HuH-7 (cell line): ENCODE measurements at regions not wholly inside any gene's neighbourhood (a gene's known extent, or its start where the extent isn't known, plus 50 kb on each side); places are given as distances from the start of the nearest gene placed in this dataset.

Experiments used
- DNase-seq: peaks from one replicate; pipeline ENCODE4 v3.0.0; 2011; ENCODE audit warnings: low spot score

DNA sequence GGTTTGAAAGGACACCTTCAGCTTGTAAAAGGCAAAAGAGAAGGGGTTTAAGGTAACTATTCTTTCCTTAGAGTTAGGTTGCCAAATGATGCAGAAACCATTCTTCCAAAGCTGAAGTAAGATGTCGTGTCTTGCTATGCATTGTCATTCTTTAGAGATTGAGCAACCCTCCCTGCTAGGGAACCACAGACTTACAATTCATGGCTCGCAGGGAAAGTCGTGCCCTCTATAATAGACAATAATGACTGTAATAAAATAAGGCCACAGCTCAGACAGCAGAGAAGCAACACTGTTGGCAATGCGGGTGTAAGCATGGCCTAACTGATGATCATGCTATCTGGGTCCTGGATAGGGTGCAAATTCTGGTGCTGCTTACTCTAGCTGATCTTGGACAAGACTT, 129.6 kb upstream of the CDH13 start:
- no peak for DNase-seq

DNA sequence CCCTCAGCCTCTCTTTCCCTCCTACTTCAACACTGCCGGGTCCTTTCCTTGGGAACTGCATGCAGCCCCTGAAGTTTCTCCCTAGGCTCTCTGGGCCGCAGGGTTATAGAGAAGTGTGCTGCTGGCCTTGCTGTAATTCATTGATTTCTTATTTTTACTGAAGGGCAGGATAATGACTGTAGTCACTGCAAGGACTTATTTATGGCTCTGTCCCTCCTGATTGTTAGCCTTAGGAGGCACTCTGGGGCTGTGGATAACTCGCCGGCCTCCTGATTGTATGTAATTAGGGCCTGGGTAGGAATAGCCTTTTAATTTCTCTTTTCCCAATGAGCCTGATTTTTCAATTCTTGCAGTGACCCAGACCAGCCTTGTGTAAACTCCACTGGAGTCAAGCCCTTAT, 138.3 kb upstream of the CDH13 start:
- no peak for DNase-seq

DNA sequence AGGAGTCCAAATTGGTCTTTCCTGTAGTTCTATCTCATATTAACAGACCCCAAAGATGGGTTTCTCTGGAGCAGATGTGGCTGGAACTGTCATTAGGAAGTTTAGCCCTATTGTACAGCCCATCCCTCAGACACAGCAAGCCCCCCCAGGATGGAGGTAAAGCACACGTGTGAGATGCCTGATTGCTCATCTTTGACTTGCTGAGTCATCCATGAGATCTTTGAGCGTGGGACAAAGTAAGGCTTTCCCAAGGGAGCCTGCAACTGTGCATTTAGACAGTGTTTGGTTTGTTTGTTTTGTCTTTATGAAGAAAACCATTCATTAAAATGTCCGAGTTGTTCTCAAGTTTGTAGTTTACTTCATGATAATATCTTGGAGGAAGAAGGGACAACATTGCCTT, 145.3 kb upstream of the CDH13 start:
- DNase-seq = no peak

GRCh38 chr16:82476786-82477185, 150.0 kb upstream of the CDH13 start:
- no peak for DNase-seq

- peak; percentile 12 for DNase-seq
Observed at GRCh38 chr16:82470620-82471152, 156.1 kb upstream of the CDH13 start.

DNA sequence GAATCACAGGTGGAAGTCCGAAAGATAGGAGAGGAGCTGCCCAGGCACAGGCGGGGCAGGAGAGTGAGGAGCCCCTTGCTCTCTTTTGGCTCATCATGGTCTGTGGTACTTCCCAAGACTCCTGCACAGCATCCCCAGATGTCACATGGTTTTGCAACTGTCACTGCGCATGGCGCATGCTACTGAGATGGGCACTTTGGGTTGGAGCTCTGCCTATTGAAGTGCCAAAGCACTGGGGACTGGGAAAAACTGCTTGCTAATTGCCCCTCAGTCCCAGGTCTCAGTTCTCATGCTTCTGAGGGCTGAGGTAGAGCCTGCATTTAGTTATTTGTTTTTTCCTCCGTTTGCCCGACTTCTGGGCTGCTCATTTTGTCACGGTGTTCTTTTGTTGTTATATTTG, 156.8 kb upstream of the CDH13 start:
- DNase-seq = no peak

- DNase-seq = no peak
Observed at GRCh38 chr16:82464187-82464586, 162.6 kb upstream of the CDH13 start.

- no peak for DNase-seq
Observed at GRCh38 chr16:82460766-82461165, 166.0 kb upstream of the CDH13 start.

GRCh38 chr16:82459580-82460256, 167.1 kb upstream of the CDH13 start:
- no peak for DNase-seq

- peak; percentile 70 for DNase-seq
Observed at GRCh38 chr16:82456683-82457082, 170.1 kb upstream of the CDH13 start.

DNA sequence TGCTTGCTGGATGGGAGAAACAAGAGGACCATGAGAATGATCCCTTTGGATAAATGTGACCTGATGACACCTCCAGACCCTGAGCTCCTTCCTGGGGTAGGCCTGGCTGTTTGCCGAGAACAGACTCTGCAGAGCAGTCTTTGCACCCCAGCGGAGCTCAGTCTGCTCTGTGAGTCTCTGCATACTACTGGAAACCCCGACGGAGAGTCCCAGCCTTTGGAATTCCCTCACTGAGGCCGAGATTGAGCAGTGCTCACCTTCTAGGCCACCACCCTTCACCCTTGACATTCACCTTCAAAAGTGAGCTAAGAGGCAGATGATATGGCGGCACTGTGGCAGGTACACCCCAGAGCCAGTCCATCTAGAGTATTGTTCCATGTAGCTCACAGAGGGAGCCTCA, 172.2 kb upstream of the CDH13 start:
- no peak for DNase-seq

DNA sequence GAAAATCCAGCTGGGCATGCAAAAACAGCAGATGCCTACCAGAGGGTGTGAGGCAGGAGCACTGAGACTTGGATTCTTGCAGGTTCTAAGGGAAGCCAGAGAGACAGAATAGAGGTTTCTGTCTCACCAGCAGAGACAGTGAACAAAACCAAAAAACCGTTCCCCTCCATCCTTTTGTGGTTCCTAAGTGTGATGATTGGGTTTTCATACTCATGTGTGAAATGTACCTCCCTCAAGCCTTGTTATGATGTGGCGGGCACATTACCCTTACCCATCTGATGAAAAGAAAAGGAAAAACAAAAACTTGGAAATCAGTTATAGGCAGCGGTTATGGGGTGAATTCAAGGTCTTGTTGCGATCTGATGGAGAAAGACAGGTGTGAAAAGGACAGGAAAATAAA, 172.6 kb upstream of the CDH13 start:
- no peak for DNase-seq

GRCh38 chr16:82452004-82452756, 174.6 kb upstream of the CDH13 start:
- DNase-seq = no peak

DNA sequence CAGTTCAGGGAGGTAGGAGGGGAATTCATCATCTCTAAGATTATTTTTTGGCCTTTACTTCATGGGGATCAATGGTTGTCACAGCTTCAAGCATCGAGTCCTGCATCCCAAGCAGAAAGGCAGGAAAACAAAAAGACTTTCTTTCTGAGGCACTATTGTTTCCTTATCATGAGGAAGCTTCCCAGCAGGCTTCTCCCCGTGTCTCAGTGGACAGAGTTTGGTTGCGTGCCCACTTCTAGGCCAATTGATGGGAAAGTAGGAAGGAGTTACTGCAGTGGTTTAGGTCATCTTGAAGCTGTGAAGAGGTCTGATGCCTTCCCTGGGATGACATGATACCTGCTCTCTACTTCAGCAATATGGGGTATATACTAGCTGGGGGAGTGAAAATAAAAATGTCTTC, 175.3 kb upstream of the CDH13 start:
- no peak for DNase-seq

- DNase-seq = no peak
Observed at GRCh38 chr16:82440336-82440735, 186.4 kb upstream of the CDH13 start.

DNA sequence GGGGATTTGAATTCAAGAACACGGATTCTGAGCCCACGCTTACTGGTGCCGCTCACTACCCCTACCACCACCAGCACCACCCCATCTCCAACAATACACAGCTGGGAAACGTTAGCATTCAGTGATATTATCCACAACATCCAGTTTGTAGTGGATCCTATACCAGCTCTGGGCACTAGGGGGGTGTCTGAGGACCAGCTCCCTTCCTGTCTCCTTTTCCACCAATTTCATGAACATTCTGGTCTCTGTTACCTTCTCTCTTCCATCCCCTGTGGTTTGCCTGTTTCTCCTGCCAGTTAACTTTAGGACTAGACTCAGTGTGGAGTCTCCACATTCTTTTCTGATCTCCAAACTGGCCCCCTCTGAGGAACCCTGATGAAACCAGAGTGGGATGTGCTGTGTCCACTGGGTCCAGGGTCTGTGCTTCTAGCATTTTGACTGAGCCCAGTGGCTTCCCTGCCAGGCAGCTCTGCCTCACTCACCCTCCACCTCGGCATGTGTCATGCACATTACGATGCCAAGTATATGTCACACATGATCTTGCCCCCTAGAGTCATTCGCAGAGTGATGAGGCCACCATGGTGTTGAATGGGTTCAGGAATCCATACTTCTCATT, 187.0 kb upstream of the CDH13 start:
- peak; percentile 68 for DNase-seq

GRCh38 chr16:82433042-82433441, 193.7 kb upstream of the CDH13 start:
- DNase-seq = no peak

- DNase-seq = no peak
Observed at GRCh38 chr16:82432261-82432660, 194.5 kb upstream of the CDH13 start.

DNA sequence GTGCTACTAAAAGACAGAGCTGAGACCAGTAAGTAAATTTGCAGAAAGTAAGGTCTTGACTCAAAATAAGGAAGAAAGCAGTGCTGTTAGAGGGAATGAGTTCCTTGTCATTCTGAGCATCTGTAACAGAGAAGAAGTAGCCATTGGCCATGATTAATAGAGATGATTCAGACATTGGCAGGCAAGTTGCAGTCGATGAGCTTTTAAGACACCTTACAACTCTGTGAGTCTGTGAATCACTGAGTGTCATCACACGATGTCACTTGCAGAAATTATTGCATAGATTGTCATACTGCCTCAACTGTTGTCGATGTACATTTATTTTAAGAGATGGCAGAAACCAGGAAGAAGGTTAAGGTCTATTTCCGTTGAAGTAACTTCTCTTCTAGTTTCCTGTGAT, 201.1 kb upstream of the CDH13 start:
- DNase-seq = no peak

DNA sequence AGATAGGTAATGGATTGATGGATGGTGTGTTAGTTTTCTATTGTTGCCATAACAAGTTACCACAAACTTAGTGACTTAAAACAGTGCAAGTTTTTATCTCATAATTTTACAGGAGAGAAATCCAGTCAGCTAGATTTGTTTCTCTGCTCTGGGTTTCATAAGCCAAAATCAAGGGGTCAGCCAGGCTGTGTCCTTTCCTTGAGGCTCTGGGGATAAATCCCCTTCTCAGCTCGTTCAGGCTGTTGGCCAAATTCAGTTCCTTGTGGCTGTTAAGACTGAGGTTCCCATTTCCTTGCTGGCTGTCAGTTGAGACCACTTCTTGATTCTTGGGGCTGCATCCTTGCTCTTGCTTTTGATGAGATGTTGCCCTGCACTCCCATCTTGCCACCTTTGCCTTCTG, 204.9 kb upstream of the CDH13 start:
- no peak for DNase-seq

DNA sequence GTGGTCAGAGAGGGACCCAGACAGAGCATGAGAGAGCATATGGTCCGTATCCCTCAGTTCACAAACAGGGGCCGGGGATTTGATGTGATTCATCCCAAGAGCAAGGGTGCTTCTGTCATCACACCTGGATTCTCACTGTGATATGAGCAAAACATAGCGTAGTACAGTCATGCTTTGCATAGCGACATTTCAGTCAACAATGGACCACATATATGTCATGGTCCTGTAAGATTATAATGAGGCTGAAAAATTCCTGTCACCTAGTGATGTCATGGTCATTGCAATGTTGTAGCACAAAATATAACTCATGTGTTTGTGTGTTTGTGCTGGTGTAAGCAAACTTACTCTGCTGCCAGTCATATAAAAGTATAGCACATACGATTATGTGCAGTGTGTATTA, 207.4 kb upstream of the CDH13 start:
- DNase-seq = no peak

- no peak for DNase-seq
Observed at GRCh38 chr16:82414476-82414875, 212.3 kb upstream of the CDH13 start.

DNA sequence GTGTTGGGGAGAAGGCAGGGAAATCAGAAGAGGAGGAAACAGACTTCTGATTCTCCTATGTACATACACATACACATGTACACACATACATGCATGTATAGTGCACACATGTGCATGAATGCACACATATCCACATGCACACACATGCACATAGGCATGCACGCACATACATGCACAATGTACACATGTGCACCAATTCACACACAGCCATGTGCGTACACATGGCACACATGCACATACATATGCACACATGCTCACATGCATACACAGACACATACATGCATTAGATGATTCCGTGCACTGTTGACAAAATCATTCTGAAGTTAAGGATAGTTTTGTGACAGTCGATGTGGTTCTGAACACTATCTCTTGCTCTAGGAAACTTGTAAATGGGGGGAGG, 214.0 kb upstream of the CDH13 start:
- no peak for DNase-seq
